22Rv1 (cell line): ENCODE measurements at regions not wholly inside any gene's neighbourhood (a gene's known extent, or its start where the extent isn't known, plus 50 kb on each side); places are given as distances from the start of the nearest gene placed in this dataset.

Source experiments
- ZFX ChIP-seq: fragments of 450-650 bp; IDR thresholded peaks from 2 replicates; pipeline ENCODE4 v1.6.1; 2017; ENCODE audit warnings: antibody characterized with exemption, borderline replicate concordance
- TF ChIP-seq, protein P1 (sequence below): fragments of 450-650 bp; IDR thresholded peaks from 2 replicates; pipeline ENCODE4 v1.5.1; 2017; ENCODE audit warnings: mild to moderate bottlenecking

DNA sequence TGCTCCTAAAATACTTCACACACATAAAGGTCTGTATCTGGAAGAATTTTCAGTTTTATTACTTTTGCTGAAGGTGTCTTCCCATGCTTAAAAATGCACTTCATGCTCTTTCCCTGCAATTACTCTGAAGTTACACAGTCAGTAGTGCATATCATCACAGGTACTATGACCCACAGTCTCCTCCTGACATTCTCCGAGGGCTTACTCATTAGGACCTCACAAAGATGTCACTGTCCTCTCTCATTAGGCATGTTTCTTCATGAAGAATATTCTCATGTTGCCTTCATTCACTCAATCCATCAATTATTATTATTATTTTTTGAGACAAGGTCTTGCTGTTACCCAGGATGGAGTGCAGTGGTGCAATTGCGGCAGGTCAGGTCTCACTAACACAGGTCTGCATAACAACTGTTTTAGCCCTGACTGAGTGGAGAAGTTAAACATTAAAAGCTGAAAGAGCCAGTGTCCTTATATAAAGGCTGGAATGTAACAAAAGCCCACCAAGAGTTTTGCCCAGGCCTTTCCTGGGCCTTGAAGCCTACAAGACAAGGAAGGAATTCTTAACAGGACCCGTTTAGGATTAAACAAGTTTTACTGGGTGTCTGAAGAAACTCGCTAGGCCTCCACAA lies 119.5 kb upstream of the WSCD2 start:
- TF ChIP-seq, protein P1, sequence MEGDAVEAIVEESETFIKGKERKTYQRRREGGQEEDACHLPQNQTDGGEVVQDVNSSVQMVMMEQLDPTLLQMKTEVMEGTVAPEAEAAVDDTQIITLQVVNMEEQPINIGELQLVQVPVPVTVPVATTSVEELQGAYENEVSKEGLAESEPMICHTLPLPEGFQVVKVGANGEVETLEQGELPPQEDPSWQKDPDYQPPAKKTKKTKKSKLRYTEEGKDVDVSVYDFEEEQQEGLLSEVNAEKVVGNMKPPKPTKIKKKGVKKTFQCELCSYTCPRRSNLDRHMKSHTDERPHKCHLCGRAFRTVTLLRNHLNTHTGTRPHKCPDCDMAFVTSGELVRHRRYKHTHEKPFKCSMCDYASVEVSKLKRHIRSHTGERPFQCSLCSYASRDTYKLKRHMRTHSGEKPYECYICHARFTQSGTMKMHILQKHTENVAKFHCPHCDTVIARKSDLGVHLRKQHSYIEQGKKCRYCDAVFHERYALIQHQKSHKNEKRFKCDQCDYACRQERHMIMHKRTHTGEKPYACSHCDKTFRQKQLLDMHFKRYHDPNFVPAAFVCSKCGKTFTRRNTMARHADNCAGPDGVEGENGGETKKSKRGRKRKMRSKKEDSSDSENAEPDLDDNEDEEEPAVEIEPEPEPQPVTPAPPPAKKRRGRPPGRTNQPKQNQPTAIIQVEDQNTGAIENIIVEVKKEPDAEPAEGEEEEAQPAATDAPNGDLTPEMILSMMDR: no peak
- no peak for TF ChIP-seq ZFX
